ENCODE measurements at regions not wholly inside any gene's neighbourhood (a gene's known extent, or its start where the extent isn't known, plus 50 kb on each side); places are given as distances from the start of the nearest gene placed in this dataset.

DNA sequence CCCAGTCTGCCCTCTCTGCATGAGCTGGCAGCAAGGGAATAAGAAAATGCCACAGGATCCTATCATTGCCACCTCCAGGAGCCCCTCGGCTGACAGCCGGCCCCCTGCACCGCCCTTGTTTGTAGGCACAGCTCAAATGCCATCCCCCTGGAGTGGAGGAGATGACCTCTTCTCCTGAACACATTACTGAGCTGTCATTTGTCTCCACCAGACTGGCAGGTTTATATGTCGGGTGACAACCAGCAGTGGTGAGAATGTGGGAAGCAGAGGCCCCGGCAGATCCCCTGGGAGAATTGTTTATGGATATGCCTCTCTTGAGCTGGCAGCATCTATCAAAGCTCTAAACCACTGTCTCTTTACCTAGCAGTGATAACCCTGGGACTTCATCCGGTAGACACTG is 135.4 kb upstream of the FMN2 start:
- H3K4me3 ChIP-seq (ENCODE audit: low read depth, low read length) = no peak overlapping the region
- ChIA-PET POLR2A (no interaction called here), CTCF (interaction anchor here (1.2 to 10.9 kb wide), 3 partner anchors 10 to 31 kb away, joined by 3 to 110 read pairs (median 98); no protein-coding TSS in a partner anchor)
- DNase-seq (ENCODE audit: low read depth, low spot score) = no peak
- no peak for TF ChIP-seq CTCF (IDR thresholded peaks at IDR 0.05; ENCODE audit: insufficient read depth, low read length, missing control alignments)

DNA sequence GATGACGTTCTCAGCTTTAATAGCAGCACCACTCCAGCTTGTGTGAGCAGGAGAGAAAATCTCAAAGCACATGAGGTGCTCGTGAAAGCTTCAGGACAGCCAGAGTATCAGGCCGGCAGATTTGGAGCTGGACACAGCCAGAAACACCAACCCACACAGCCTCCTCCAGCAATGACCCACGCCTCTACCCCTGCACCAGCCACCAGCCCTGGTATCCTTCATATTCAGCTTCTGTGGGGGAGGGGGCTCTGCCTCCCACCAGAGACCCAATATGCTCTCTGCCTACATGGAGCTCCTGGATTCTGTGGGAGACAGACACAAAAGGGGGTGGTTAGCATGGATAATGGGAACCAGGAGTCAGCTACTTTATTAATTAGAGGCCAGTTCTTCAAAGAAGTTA is 133.6 kb upstream of the FMN2 start:
- TF ChIP-seq CTCF (IDR thresholded peaks at IDR 0.05; ENCODE audit: insufficient read depth, low read length, missing control alignments) = no peak
- no peak overlapping the region for H3K4me3 ChIP-seq (ENCODE audit: low read depth, low read length)
- CTCF ChIA-PET = interaction anchor here (1.2 to 8.6 kb wide), 6 partner anchors 10 to 29 kb away, joined by 3 to 98 read pairs (median 4); no protein-coding TSS in a partner anchor
- no peak for DNase-seq (ENCODE audit: low read depth, low spot score)
- POLR2A ChIA-PET = no interaction called here

GRCh38 chr1:239960366-239960765 is 131.3 kb upstream of the FMN2 start:
- CTCF ChIA-PET = interaction anchor here (1.8 to 6.5 kb wide), 3 partner anchors 9 to 27 kb away, joined by 5 to 52 read pairs (median 7); no protein-coding TSS in a partner anchor
- TF ChIP-seq CTCF (IDR thresholded peaks at IDR 0.05; ENCODE audit: insufficient read depth, low read length, missing control alignments) = no peak
- DNase-seq (ENCODE audit: low read depth, low spot score) = no peak
- POLR2A ChIA-PET = no interaction called here
- no peak overlapping the region for H3K4me3 ChIP-seq (ENCODE audit: low read depth, low read length)

DNA sequence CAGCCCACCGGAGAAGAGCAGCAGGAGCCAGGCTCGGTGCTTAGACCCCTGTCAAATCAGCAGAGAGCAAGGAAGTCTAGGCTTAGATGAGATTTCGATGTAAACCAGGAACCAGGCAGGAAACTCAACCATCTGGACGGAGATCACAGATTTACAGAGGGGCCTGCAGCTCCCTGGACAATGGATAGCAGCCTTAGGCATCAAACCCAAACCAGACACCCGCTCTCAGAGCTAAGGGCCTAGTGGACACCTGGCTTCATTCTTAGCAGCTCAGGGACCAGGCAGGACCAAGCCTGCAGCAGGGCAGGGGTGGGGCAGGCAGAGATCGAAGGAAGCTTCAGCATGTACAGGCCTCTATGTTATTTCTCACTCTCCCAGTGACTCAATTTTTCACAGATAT is 127.8 kb upstream of the FMN2 start:
- no peak for DNase-seq (ENCODE audit: low read depth, low spot score)
- no peak overlapping the region for H3K4me3 ChIP-seq (ENCODE audit: low read depth, low read length)
- TF ChIP-seq CTCF (IDR thresholded peaks at IDR 0.05; ENCODE audit: insufficient read depth, low read length, missing control alignments) = no peak
- ChIA-PET CTCF (interaction anchor here (1.1 to 6.5 kb wide), 5 partner anchors 9 to 14 kb away, joined by 3 to 52 read pairs (median 6); no protein-coding TSS in a partner anchor), POLR2A (no interaction called here)

DNA sequence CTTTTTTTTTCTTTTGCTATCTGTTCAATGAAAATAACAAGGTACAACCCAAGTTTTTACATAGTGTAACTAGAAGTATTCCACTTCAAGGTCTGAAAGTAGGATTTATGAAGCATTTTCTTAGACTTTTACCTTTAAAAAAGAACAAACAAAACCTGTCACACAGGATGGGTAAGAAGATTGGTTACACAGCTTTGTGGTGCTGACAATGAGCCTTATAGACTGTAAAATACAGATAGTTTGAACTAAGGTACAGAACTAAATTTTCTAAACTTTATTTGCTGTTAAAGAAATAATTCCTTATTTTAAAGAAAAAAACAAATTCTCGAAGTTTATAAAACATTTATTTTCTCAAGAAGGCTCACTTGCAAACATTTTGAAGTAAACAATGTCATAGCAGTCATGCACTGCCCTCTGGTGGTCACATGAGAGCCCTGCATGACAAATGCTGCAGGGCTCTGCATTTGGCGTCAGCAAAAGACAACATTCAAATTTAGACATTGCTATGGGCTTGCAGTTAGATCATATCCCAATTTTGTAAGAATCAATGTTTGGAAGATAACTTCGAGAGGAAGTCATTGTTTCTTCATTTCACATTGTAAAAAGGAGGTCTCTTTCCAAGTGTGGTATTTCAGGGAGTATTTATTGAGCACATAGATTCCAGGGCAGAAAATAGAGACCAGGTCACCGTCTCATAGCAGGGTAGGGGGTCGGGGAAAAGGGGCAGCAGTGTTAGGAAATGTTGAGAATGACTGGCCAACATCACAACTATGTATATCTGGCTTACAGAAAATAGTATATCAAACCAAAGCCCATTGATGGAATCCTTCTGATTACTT is 115.3 kb upstream of the FMN2 start:
- TF ChIP-seq CTCF (IDR thresholded peaks at IDR 0.05; ENCODE audit: insufficient read depth, low read length, missing control alignments) = peak; percentile 78
- POLR2A ChIA-PET = no interaction called here
- DNase-seq (ENCODE audit: low read depth, low spot score) = no peak
- CTCF ChIA-PET = interaction anchor here (0.7 to 3.7 kb wide), 16 partner anchors 8 to 570 kb away, joined by 3 to 110 read pairs (median 6); no protein-coding TSS in a partner anchor
- no peak overlapping the region for H3K4me3 ChIP-seq (ENCODE audit: low read depth, low read length)

GRCh38 chr1:239977416-239977815 is 114.3 kb upstream of the FMN2 start:
- no peak for TF ChIP-seq CTCF (IDR thresholded peaks at IDR 0.05; ENCODE audit: insufficient read depth, low read length, missing control alignments)
- ChIA-PET POLR2A (no interaction called here), CTCF (interaction anchor here (1.2 to 3.7 kb wide), 10 partner anchors 9 to 40 kb away, joined by 3 to 110 read pairs (median 6); no protein-coding TSS in a partner anchor)
- H3K4me3 ChIP-seq (ENCODE audit: low read depth, low read length) = no peak overlapping the region
- no peak for DNase-seq (ENCODE audit: low read depth, low spot score)
